Mesendoderm (in vitro differentiated cells): ENCODE measurements at regions not wholly inside any gene's neighbourhood (a gene's known extent, or its start where the extent isn't known, plus 50 kb on each side); places are given as distances from the start of the nearest gene placed in this dataset.

Source experiments
- DNase-seq: peaks from one replicate; pipeline ENCODE4 v3.0.0; 2013
- H2AK5ac ChIP-seq: 2 replicates; pipeline ENCODE4 v1.6.1; 2013; ENCODE audit warnings: low read length, inconsistent platforms
- H2BK120ac ChIP-seq: 2 replicates; pipeline ENCODE4 v1.6.1; 2013; ENCODE audit warnings: low read depth, mild to moderate bottlenecking, low read length, moderate library complexity, mixed read lengths
- H2BK15ac ChIP-seq: replicated peaks from 2 replicates; pipeline ENCODE4 v1.6.1; 2013; ENCODE audit warnings: low read depth, mild to moderate bottlenecking, moderate library complexity
- H2BK5ac ChIP-seq: 2 replicates; pipeline ENCODE4 v1.6.1; 2013; ENCODE audit warnings: low read length, inconsistent platforms
- H3K18ac ChIP-seq: 2 replicates; pipeline ENCODE4 v1.6.1; 2013; ENCODE audit warnings: mild to moderate bottlenecking, low read length, mixed read lengths
- H3K23ac ChIP-seq: one replicate; pipeline ENCODE4 v1.6.1; 2013; ENCODE audit warnings: low read length
- H3K27ac ChIP-seq: 2 replicates; pipeline ENCODE4 v1.5.1; 2013; ENCODE audit warnings: low read depth, mild to moderate bottlenecking, inconsistent platforms, low read length, moderate library complexity
- H3K27me3 ChIP-seq: 2 replicates; pipeline ENCODE4 v1.6.1; 2013; ENCODE audit warnings: low read length, control low read depth, mild to moderate bottlenecking, inconsistent platforms; ENCODE audit not compliant: insufficient read depth, poor library complexity
- H3K36me3 ChIP-seq: 2 replicates; pipeline ENCODE4 v1.6.1; 2013; ENCODE audit warnings: low read length, inconsistent platforms; ENCODE audit not compliant: control insufficient read depth, insufficient read depth
- H3K4ac ChIP-seq: one replicate; pipeline ENCODE4 v1.6.1; 2013; ENCODE audit warnings: low read depth, mild to moderate bottlenecking, low read length, moderate library complexity
- H3K4me1 ChIP-seq: 2 replicates; pipeline ENCODE4 v1.6.1; 2013; ENCODE audit warnings: low read depth, low read length, inconsistent platforms; ENCODE audit not compliant: control insufficient read depth
- H3K4me2 ChIP-seq: 2 replicates; pipeline ENCODE4 v1.6.1; 2013; ENCODE audit warnings: low read length
- H3K4me3 ChIP-seq: 2 replicates; pipeline ENCODE4 v1.5.1; 2013; ENCODE audit warnings: mild to moderate bottlenecking, low read length
- H3K56ac ChIP-seq: one replicate; pipeline ENCODE4 v1.6.1; 2013; ENCODE audit warnings: low read length
- H3K79me1 ChIP-seq: 2 replicates; pipeline ENCODE4 v1.6.1; 2013; ENCODE audit warnings: low read length, inconsistent platforms
- H3K79me2 ChIP-seq: 2 replicates; pipeline ENCODE4 v1.6.1; 2013; ENCODE audit warnings: mild to moderate bottlenecking, low read length; ENCODE audit not compliant: control insufficient read depth, insufficient read depth
- H3K9ac ChIP-seq: 2 replicates; pipeline ENCODE4 v1.6.1; 2013; ENCODE audit warnings: low read length, inconsistent platforms
- H4K5ac ChIP-seq: one replicate; pipeline ENCODE4 v1.6.1; 2013; ENCODE audit warnings: low read length
- H4K8ac ChIP-seq: one replicate; pipeline ENCODE4 v1.6.1; 2013; ENCODE audit warnings: low read depth, mild to moderate bottlenecking, control low read depth, low read length, moderate library complexity
- WGBS: extraction: QIAGEN DNeasy Blood & Tissue Kit; methylation state at CpG from one replicate; pipeline ENCODE4 v1.1.7; 2013; ENCODE audit warnings: low lambda C conversion rate, missing lambda C conversion rate; ENCODE audit not compliant: insufficient coverage; ENCODE audit errors: extremely low coverage; 5-methylcytosine and 5-hydroxymethylcytosine counted together

GRCh38 chr1:190599670-190600069 is 122.0 kb upstream of the BRINP3 start:
- no peaks in the 10 kb centered on the region for H3K27me3 ChIP-seq
- H3K36me3 ChIP-seq: no peaks in the 10 kb centered on the region
- H3K18ac ChIP-seq: no peak overlapping the region
- no peak overlapping the region for H3K4me3 ChIP-seq
- H3K79me1 ChIP-seq: no peaks in the 10 kb centered on the region
- no peak overlapping the region for H3K4me2 ChIP-seq
- H2AK5ac ChIP-seq: no peak overlapping the region
- H3K79me2 ChIP-seq: no peaks in the 10 kb centered on the region
- no peak overlapping the region for H2BK5ac ChIP-seq
- no peak overlapping the region for H3K56ac ChIP-seq
- no peak overlapping the region for H3K9ac ChIP-seq
- no peak overlapping the region for H3K4ac ChIP-seq
- H3K4me1 ChIP-seq: no peaks in the 10 kb centered on the region
- H2BK15ac ChIP-seq: no peak overlapping the region
- no peak overlapping the region for H4K8ac ChIP-seq
- no peak overlapping the region for H4K5ac ChIP-seq
- DNase-seq: no peak
- H3K23ac ChIP-seq: no peak overlapping the region
- no peak overlapping the region for H3K27ac ChIP-seq
- no peak overlapping the region for H2BK120ac ChIP-seq

- Histone ChIP-seq H3K27me3 (no peaks in the 10 kb centered on the region), H3K36me3 (no peaks in the 10 kb centered on the region), H3K4me2 (no peak overlapping the region), H3K4me3 (no peak overlapping the region), H3K79me1 (no peaks in the 10 kb centered on the region), H3K27ac (no peak overlapping the region), H3K18ac (no peak overlapping the region), H2BK120ac (no peak overlapping the region), H2BK5ac (no peak overlapping the region), H3K4ac (no peak overlapping the region), H3K4me1 (no peaks in the 10 kb centered on the region), H4K8ac (no peak overlapping the region), H3K56ac (no peak overlapping the region), H3K23ac (no peak overlapping the region), H3K79me2 (no peaks in the 10 kb centered on the region), H2BK15ac (no peak overlapping the region), H2AK5ac (no peak overlapping the region), H3K9ac (no peak overlapping the region), H4K5ac (no peak overlapping the region)
- WGBS: no CpG with 5 or more reads among the region's 3 CpGs
- DNase-seq: no peak
Observed at GRCh38 chr1:190602325-190602724, 124.7 kb upstream of the BRINP3 start.

GRCh38 chr1:190608282-190608681 is 130.6 kb upstream of the BRINP3 start:
- H2BK15ac ChIP-seq: no peak overlapping the region
- H3K4ac ChIP-seq: no peak overlapping the region
- H3K9ac ChIP-seq: no peak overlapping the region
- H4K8ac ChIP-seq: no peak overlapping the region
- no CpG with 5 or more reads among the region's 6 CpGs for WGBS
- no peak overlapping the region for H2AK5ac ChIP-seq
- no peaks in the 10 kb centered on the region for H3K4me1 ChIP-seq
- no peaks in the 10 kb centered on the region for H3K79me1 ChIP-seq
- H3K36me3 ChIP-seq: no peaks in the 10 kb centered on the region
- H3K4me3 ChIP-seq: no peak overlapping the region
- H3K79me2 ChIP-seq: no peaks in the 10 kb centered on the region
- H3K18ac ChIP-seq: no peak overlapping the region
- no peak overlapping the region for H3K4me2 ChIP-seq
- H3K27me3 ChIP-seq: no peaks in the 10 kb centered on the region
- H3K27ac ChIP-seq: no peak overlapping the region
- DNase-seq: no peak
- no peak overlapping the region for H3K56ac ChIP-seq
- no peak overlapping the region for H2BK5ac ChIP-seq
- H2BK120ac ChIP-seq: no peak overlapping the region
- H3K23ac ChIP-seq: no peak overlapping the region
- H4K5ac ChIP-seq: no peak overlapping the region

GRCh38 chr1:190615818-190616217 is 138.2 kb upstream of the BRINP3 start:
- peak; percentile 21 for DNase-seq
- Histone ChIP-seq H2BK15ac (no peak overlapping the region), H3K4me3 (no peak overlapping the region), H2AK5ac (no peak overlapping the region), H3K23ac (no peak overlapping the region), H2BK120ac (no peak overlapping the region), H3K4ac (no peak overlapping the region), H2BK5ac (no peak overlapping the region), H3K18ac (no peak overlapping the region), H3K79me2 (no peaks in the 10 kb centered on the region), H4K8ac (no peak overlapping the region), H3K27ac (no peak overlapping the region), H3K56ac (no peak overlapping the region), H3K9ac (no peak overlapping the region), H3K4me1 (no peaks in the 10 kb centered on the region), H3K27me3 (no peaks in the 10 kb centered on the region), H4K5ac (no peak overlapping the region), H3K79me1 (no peaks in the 10 kb centered on the region), H3K36me3 (no peaks in the 10 kb centered on the region), H3K4me2 (no peak overlapping the region)
- no CpG with 5 or more reads among the region's 7 CpGs for WGBS

GRCh38 chr1:190616235-190616634 is 138.6 kb upstream of the BRINP3 start:
- DNase-seq: no peak
- H3K79me2 ChIP-seq: no peaks in the 10 kb centered on the region
- H3K9ac ChIP-seq: no peak overlapping the region
- H3K23ac ChIP-seq: no peak overlapping the region
- no peaks in the 10 kb centered on the region for H3K36me3 ChIP-seq
- no peaks in the 10 kb centered on the region for H3K79me1 ChIP-seq
- H3K4ac ChIP-seq: no peak overlapping the region
- no peak overlapping the region for H3K56ac ChIP-seq
- H2BK120ac ChIP-seq: no peak overlapping the region
- H4K5ac ChIP-seq: no peak overlapping the region
- no peak overlapping the region for H3K18ac ChIP-seq
- no peak overlapping the region for H4K8ac ChIP-seq
- no peak overlapping the region for H2AK5ac ChIP-seq
- H3K27ac ChIP-seq: no peak overlapping the region
- H3K4me1 ChIP-seq: no peaks in the 10 kb centered on the region
- no CpG with 5 or more reads among the region's 1 CpG for WGBS
- H3K4me3 ChIP-seq: no peak overlapping the region
- no peak overlapping the region for H3K4me2 ChIP-seq
- no peak overlapping the region for H2BK5ac ChIP-seq
- no peak overlapping the region for H2BK15ac ChIP-seq
- no peaks in the 10 kb centered on the region for H3K27me3 ChIP-seq

- no peak overlapping the region for H3K4me3 ChIP-seq
- H2BK5ac ChIP-seq: no peak overlapping the region
- H3K9ac ChIP-seq: no peak overlapping the region
- H3K27ac ChIP-seq: no peak overlapping the region
- no peak overlapping the region for H3K23ac ChIP-seq
- no peaks in the 10 kb centered on the region for H3K36me3 ChIP-seq
- H3K27me3 ChIP-seq: no peaks in the 10 kb centered on the region
- H4K5ac ChIP-seq: no peak overlapping the region
- H3K4me2 ChIP-seq: no peak overlapping the region
- H3K4ac ChIP-seq: no peak overlapping the region
- H2BK120ac ChIP-seq: no peak overlapping the region
- no peaks in the 10 kb centered on the region for H3K4me1 ChIP-seq
- no peak overlapping the region for H3K56ac ChIP-seq
- no peak overlapping the region for H4K8ac ChIP-seq
- WGBS: no CpG with 5 or more reads among the region's 1 CpG
- no peak overlapping the region for H2AK5ac ChIP-seq
- H3K79me2 ChIP-seq: no peaks in the 10 kb centered on the region
- no peak overlapping the region for H2BK15ac ChIP-seq
- H3K79me1 ChIP-seq: no peaks in the 10 kb centered on the region
- H3K18ac ChIP-seq: no peak overlapping the region
- no peak for DNase-seq
Observed at GRCh38 chr1:190619724-190620123, 142.1 kb upstream of the BRINP3 start.
